H9 (cell line): ENCODE measurements at regions not wholly inside any gene's neighbourhood (a gene's known extent, or its start where the extent isn't known, plus 50 kb on each side); places are given as distances from the start of the nearest gene placed in this dataset.

Experiments used
- DNase-seq: peaks from one replicate; pipeline ENCODE4 v3.0.0-alpha.2; 2017
- H2AFZ ChIP-seq: one replicate; pipeline ENCODE4 v1.6.1; 2013; ENCODE audit warnings: mild to moderate bottlenecking, low read length, control low read depth, moderate library complexity
- H2AK5ac ChIP-seq: 2 replicates; pipeline ENCODE4 v1.6.1; 2013; ENCODE audit warnings: low read length, control low read depth, mixed read lengths; ENCODE audit not compliant: insufficient read length
- H2BK120ac ChIP-seq: one replicate; pipeline ENCODE4 v1.6.1; 2013; ENCODE audit warnings: low read depth, mild to moderate bottlenecking, low read length, control low read depth, inconsistent platforms; ENCODE audit not compliant: poor library complexity, severe bottlenecking
- H2BK12ac ChIP-seq: 2 replicates; pipeline ENCODE4 v1.6.1; 2013; ENCODE audit warnings: low read length, control low read depth, mixed read lengths, low read depth; ENCODE audit not compliant: insufficient read length
- H2BK15ac ChIP-seq: 2 replicates; pipeline ENCODE4 v1.6.1; 2013; ENCODE audit warnings: low read depth, low read length, control low read depth
- H2BK20ac ChIP-seq: one replicate; pipeline ENCODE4 v1.6.1; 2013; ENCODE audit warnings: low read depth, mild to moderate bottlenecking, low read length, control low read depth, inconsistent platforms; ENCODE audit not compliant: poor library complexity, severe bottlenecking
- H2BK5ac ChIP-seq: 2 replicates; pipeline ENCODE4 v1.6.1; 2013; ENCODE audit warnings: low read length, control low read depth, mixed read lengths; ENCODE audit not compliant: insufficient read length
- H3K14ac ChIP-seq: 2 replicates; pipeline ENCODE4 v1.6.1; 2013; ENCODE audit warnings: low read length, control low read depth; ENCODE audit not compliant: insufficient read depth
- H3K18ac ChIP-seq: 2 replicates; pipeline ENCODE4 v1.6.1; 2013; ENCODE audit warnings: low read depth, mild to moderate bottlenecking, mixed read lengths, low read length, control low read depth; ENCODE audit not compliant: insufficient read length
- H3K23ac ChIP-seq: 2 replicates; pipeline ENCODE4 v1.6.1; 2013; ENCODE audit warnings: low read length, control low read depth, mixed read lengths, low read depth; ENCODE audit not compliant: insufficient read length
- H3K23me2 ChIP-seq: 2 replicates; pipeline ENCODE4 v1.6.1; 2013; ENCODE audit warnings: low read depth, mild to moderate bottlenecking, mixed read lengths, low read length, control low read depth; ENCODE audit not compliant: insufficient read length, poor library complexity, severe bottlenecking
- H3K27ac ChIP-seq: 2 replicates; pipeline ENCODE4 v1.5.1; 2013; ENCODE audit warnings: low read length, control low read depth, mixed read lengths, low read depth; ENCODE audit not compliant: insufficient read length
- H3K27me3 ChIP-seq: 2 replicates; pipeline ENCODE4 v1.6.1; 2013; ENCODE audit warnings: low read length, control low read depth, inconsistent platforms; ENCODE audit not compliant: insufficient read depth
- H3K4ac ChIP-seq: 2 replicates; pipeline ENCODE4 v1.6.1; 2013; ENCODE audit warnings: low read depth, mild to moderate bottlenecking, control low read depth, inconsistent platforms, low read length, moderate library complexity
- H3K4me1 ChIP-seq: 2 replicates; pipeline ENCODE4 v1.6.1; 2013; ENCODE audit warnings: low read length, control low read depth, inconsistent platforms; ENCODE audit not compliant: insufficient read depth
- H3K4me2 ChIP-seq: 2 replicates; pipeline ENCODE4 v1.6.1; 2013; ENCODE audit warnings: low read length, control low read depth, mixed read lengths; ENCODE audit not compliant: insufficient read length, insufficient read depth
- H3K56ac ChIP-seq: 2 replicates; pipeline ENCODE4 v1.6.1; 2013; ENCODE audit warnings: low read depth, mild to moderate bottlenecking, mixed read lengths, low read length, control low read depth; ENCODE audit not compliant: insufficient read length
- H3K79me1 ChIP-seq: 2 replicates; pipeline ENCODE4 v1.6.1; 2013; ENCODE audit warnings: low read depth, mild to moderate bottlenecking, moderate library complexity, low read length, control low read depth, inconsistent platforms; ENCODE audit not compliant: insufficient read depth, poor library complexity, severe bottlenecking
- H3K79me2 ChIP-seq: 2 replicates; pipeline ENCODE4 v1.6.1; 2013; ENCODE audit warnings: low read length, control low read depth, inconsistent platforms; ENCODE audit not compliant: insufficient read depth
- H3K9ac ChIP-seq: 2 replicates; pipeline ENCODE4 v1.6.1; 2013; ENCODE audit warnings: low read length, control low read depth, mixed read lengths; ENCODE audit not compliant: insufficient read length; ENCODE audit errors: extremely low read depth
- H3K9me3 ChIP-seq: one replicate; pipeline ENCODE4 v1.6.1; 2013; ENCODE audit warnings: low read depth, low read length, inconsistent platforms; ENCODE audit not compliant: control insufficient read depth
- H3T11ph ChIP-seq: one replicate; pipeline ENCODE4 v1.6.1; 2013; ENCODE audit warnings: mild to moderate bottlenecking, low read length, control low read depth, inconsistent platforms
- H4K20me1 ChIP-seq: one replicate; pipeline ENCODE4 v1.6.1; 2013; ENCODE audit not compliant: control insufficient read depth, insufficient read length, insufficient read depth
- H4K5ac ChIP-seq: 2 replicates; pipeline ENCODE4 v1.6.1; 2013; ENCODE audit warnings: low read depth, mild to moderate bottlenecking, mixed read lengths, low read length, control low read depth; ENCODE audit not compliant: insufficient read length
- H4K8ac ChIP-seq: replicated peaks from 2 replicates; pipeline ENCODE4 v1.6.1; 2013; ENCODE audit warnings: low read length, control low read depth, mixed read lengths, low read depth; ENCODE audit not compliant: insufficient read length
- H4K91ac ChIP-seq: 2 replicates; pipeline ENCODE4 v1.6.1; 2013; ENCODE audit warnings: low read depth, mild to moderate bottlenecking, moderate library complexity, mixed read lengths, low read length, control low read depth; ENCODE audit not compliant: insufficient read length
- H3K27ac Mint-ChIP-seq, 3 experiments: 2 replicates in 2 of 3; 3 replicates in 1 of 3; pipeline ENCODE4 v1.8.0; 2020 to 2021; ENCODE audit warnings: mixed read lengths in 3 of 3, mild to moderate bottlenecking in 1 of 3, moderate library complexity in 1 of 3
- H3K27me3 Mint-ChIP-seq: 2 replicates; pipeline ENCODE4 v1.8.0; 2021; ENCODE audit warnings: low read depth, mild to moderate bottlenecking, moderate library complexity, mixed read lengths
- H3K36me3 Mint-ChIP-seq, 3 experiments: 2 replicates in 2 of 3; 3 replicates in 1 of 3; pipeline ENCODE4 v1.8.0; 2020 to 2021; ENCODE audit warnings: low read depth in 3 of 3, mixed read lengths in 3 of 3; ENCODE audit not compliant: insufficient read depth in 1 of 3
- H3K4me1 Mint-ChIP-seq, 2 experiments: 2 replicates each; pipeline ENCODE4 v1.8.0; 2020; ENCODE audit warnings: mixed read lengths in 2 of 2
- H3K4me3 Mint-ChIP-seq, 2 experiments: 2 replicates in 1 of 2; 3 replicates in 1 of 2; pipeline ENCODE4 v1.8.0; 2020 to 2021; ENCODE audit warnings: mild to moderate bottlenecking in 2 of 2, mixed read lengths in 2 of 2, moderate library complexity in 1 of 2
- H3K9me3 Mint-ChIP-seq, 2 experiments: 2 replicates in 1 of 2; 3 replicates in 1 of 2; pipeline ENCODE4 v1.8.0; 2020; ENCODE audit warnings: mild to moderate bottlenecking in 2 of 2, mixed read lengths in 2 of 2, moderate library complexity in 1 of 2
- WGBS: extraction: QIAGEN DNeasy Blood & Tissue Kit; methylation state at CpG from one replicate; pipeline ENCODE4 v1.1.7; 2013; ENCODE audit warnings: missing lambda C conversion rate, low lambda C conversion rate, mixed read lengths; ENCODE audit not compliant: insufficient read length; ENCODE audit errors: extremely low coverage; 5-methylcytosine and 5-hydroxymethylcytosine counted together
- TF ChIP-seq, protein P1 (sequence below): fragments of 200-600 bp; sonication (generic); conservative IDR thresholded peaks from 3 replicates; pipeline ENCODE4 v1.8.0; 2021; ENCODE audit warnings: antibody characterized with exemption, mild to moderate bottlenecking

DNA sequence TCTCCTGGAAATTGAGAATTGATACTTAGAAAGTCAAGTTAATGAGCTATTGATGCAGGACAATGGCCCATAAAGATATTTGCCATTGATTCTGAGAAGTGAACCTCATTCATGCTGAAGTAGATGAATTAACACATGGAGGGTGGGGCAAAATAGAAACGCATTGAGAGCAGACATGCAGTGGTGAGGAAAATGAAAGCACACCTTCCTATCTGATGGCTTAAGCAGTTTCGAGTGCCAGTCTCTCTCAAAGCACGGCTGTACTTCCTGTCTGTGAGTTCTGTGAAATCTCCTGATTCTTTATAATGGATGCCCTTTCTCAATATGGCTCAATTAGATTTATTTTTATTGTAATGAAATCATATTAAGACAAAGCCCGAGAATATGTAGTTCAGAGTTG, 247.0 kb downstream of the TMX3 start:
- Histone ChIP-seq H3K23me2 (peaks cover 2% of the 10 kb centered on the region), H3K79me1 (no peaks in the 10 kb centered on the region), H3K27me3 (no peaks in the 10 kb centered on the region), H3T11ph (no peak overlapping the region), H3K9ac (no peak overlapping the region), H4K8ac (no peak overlapping the region), H4K91ac (no peak overlapping the region), H4K20me1 (no peaks in the 10 kb centered on the region), H2BK120ac (no peak overlapping the region), H3K4me1 (peaks cover 2% of the 10 kb centered on the region; the same call in 1 of the 2 replicates), H2AFZ (no peak overlapping the region), H3K4me2 (no peak overlapping the region), H2BK5ac (no peak overlapping the region), H2BK12ac (no peak overlapping the region), H2AK5ac (no peak overlapping the region), H2BK20ac (no peak overlapping the region), H3K14ac (no peak overlapping the region), H3K23ac (no peak overlapping the region), H4K5ac (no peak overlapping the region), H3K18ac (no peak overlapping the region), H3K79me2 (no peaks in the 10 kb centered on the region), H3K9me3 (no peaks in the 10 kb centered on the region), H3K56ac (no peak overlapping the region), H2BK15ac (no peak overlapping the region), H3K27ac (no peak overlapping the region), H3K4ac (no peak overlapping the region)
- H3K9me3 Mint-ChIP-seq, result no peaks in the 10 kb centered on the region; a peak in 1 of 5 replicates
- H3K27me3 Mint-ChIP-seq, result no peaks in the 10 kb centered on the region
- no CpG with 5 or more reads among the region's 4 CpGs for WGBS
- DNase-seq, result no peak
- no peak overlapping the region for H3K4me3 Mint-ChIP-seq
- no peak overlapping the region for H3K27ac Mint-ChIP-seq
- TF ChIP-seq, protein P1, sequence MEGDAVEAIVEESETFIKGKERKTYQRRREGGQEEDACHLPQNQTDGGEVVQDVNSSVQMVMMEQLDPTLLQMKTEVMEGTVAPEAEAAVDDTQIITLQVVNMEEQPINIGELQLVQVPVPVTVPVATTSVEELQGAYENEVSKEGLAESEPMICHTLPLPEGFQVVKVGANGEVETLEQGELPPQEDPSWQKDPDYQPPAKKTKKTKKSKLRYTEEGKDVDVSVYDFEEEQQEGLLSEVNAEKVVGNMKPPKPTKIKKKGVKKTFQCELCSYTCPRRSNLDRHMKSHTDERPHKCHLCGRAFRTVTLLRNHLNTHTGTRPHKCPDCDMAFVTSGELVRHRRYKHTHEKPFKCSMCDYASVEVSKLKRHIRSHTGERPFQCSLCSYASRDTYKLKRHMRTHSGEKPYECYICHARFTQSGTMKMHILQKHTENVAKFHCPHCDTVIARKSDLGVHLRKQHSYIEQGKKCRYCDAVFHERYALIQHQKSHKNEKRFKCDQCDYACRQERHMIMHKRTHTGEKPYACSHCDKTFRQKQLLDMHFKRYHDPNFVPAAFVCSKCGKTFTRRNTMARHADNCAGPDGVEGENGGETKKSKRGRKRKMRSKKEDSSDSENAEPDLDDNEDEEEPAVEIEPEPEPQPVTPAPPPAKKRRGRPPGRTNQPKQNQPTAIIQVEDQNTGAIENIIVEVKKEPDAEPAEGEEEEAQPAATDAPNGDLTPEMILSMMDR, result no peak
- no peaks in the 10 kb centered on the region for H3K36me3 Mint-ChIP-seq
- H3K4me1 Mint-ChIP-seq, result peaks cover 6 to 8% of the 10 kb centered on the region in 2 experiments
